Ishikawa (cell line): ENCODE measurements at regions not wholly inside any gene's neighbourhood (a gene's known extent, or its start where the extent isn't known, plus 50 kb on each side); places are given as distances from the start of the nearest gene placed in this dataset.

Source experiments
- CEBPB ChIP-seq: IDR thresholded peaks from 2 replicates; pipeline ENCODE4 v1.6.1; 2012
- EP300 ChIP-seq: IDR thresholded peaks from 2 replicates; pipeline ENCODE4 v1.6.1; 2012; ENCODE audit warnings: borderline replicate concordance
- FOXM1 ChIP-seq: IDR thresholded peaks from 2 replicates; pipeline ENCODE4 v1.6.1; 2012; ENCODE audit warnings: low read depth, borderline replicate concordance
- NFIC ChIP-seq: IDR thresholded peaks from 2 replicates; pipeline ENCODE4 v1.6.1; 2012
- RAD21 ChIP-seq: IDR thresholded peaks from 2 replicates; pipeline ENCODE4 v1.6.1; 2012; ENCODE audit warnings: low read depth
- REST ChIP-seq: IDR thresholded peaks from 2 replicates; pipeline ENCODE4 v1.6.1; 2012; ENCODE audit warnings: low read depth, mild to moderate bottlenecking
- TAF1 ChIP-seq: IDR thresholded peaks from 2 replicates; pipeline ENCODE4 v1.6.1; 2012; ENCODE audit warnings: low read depth, mild to moderate bottlenecking
- TCF12 ChIP-seq: IDR thresholded peaks from 2 replicates; pipeline ENCODE4 v1.6.1; 2012; ENCODE audit warnings: low read depth
- TEAD4 ChIP-seq: IDR thresholded peaks from 2 replicates; pipeline ENCODE4 v1.6.1; 2012
- USF1 ChIP-seq: IDR thresholded peaks from 2 replicates; pipeline ENCODE4 v1.6.1; 2012
- YY1 ChIP-seq: IDR thresholded peaks from 2 replicates; pipeline ENCODE4 v1.6.1; 2012; ENCODE audit warnings: low read depth

- TF ChIP-seq USF1 = no peak
- TF ChIP-seq TAF1 = no peak
- TF ChIP-seq CEBPB = no peak
- no peak for TF ChIP-seq EP300
- no peak for TF ChIP-seq REST
- TF ChIP-seq TEAD4 = no peak
- TF ChIP-seq TCF12 = no peak
- TF ChIP-seq YY1 = no peak
- TF ChIP-seq NFIC = no peak
- no peak for TF ChIP-seq RAD21
- no peak for TF ChIP-seq FOXM1
These were observed 100.7 kb upstream of the GRIK3 start for GRCh38 chr1:37135032-37135431.
